PFSK-1 (cell line): ENCODE measurements at regions not wholly inside any gene's neighbourhood (a gene's known extent, or its start where the extent isn't known, plus 50 kb on each side); places are given as distances from the start of the nearest gene placed in this dataset.

Source experiments
- FOXP2 ChIP-seq: optimal IDR thresholded peaks from 2 replicates; pipeline ENCODE3; 2011; ENCODE audit warnings: borderline replicate concordance, control low read depth, inconsistent platforms; ENCODE audit not compliant: insufficient read depth; ENCODE audit errors: extremely low read length, extremely low read depth
- POLR2AphosphoS5 ChIP-seq: IDR thresholded peaks from 2 replicates; pipeline ENCODE4 v1.6.1; 2012; ENCODE audit warnings: low read depth, mild to moderate bottlenecking, control low read depth, low read length, moderate library complexity
- REST ChIP-seq, 2 experiments: IDR thresholded peaks; 2 replicates each; pipeline versions ENCODE4 v1.6.1 to v1.8.0; 2011 to 2012; ENCODE audit warnings: low read depth in 2 of 2, low read length in 2 of 2, control low read depth in 1 of 2, inconsistent platforms in 1 of 2, mild to moderate bottlenecking in 1 of 2, moderate library complexity in 1 of 2; ENCODE audit not compliant: insufficient read depth in 1 of 2
- SIN3A ChIP-seq: IDR thresholded peaks from 2 replicates; pipeline ENCODE4 v1.6.1; 2012; ENCODE audit warnings: mild to moderate bottlenecking, low read length, moderate library complexity, borderline replicate concordance; ENCODE audit not compliant: insufficient read depth
- TAF1 ChIP-seq: IDR thresholded peaks from 2 replicates; pipeline ENCODE4 v1.6.1; 2012; ENCODE audit warnings: low read length, control low read depth, borderline replicate concordance; ENCODE audit not compliant: insufficient read depth

GRCh38 chr15:53115563-53115962 lies 325.4 kb upstream of the ONECUT1 start:
- no peak for TF ChIP-seq REST (IDR thresholded peaks at IDR 0.05; ENCODE audit: insufficient read depth in 1 of 2, low read depth in 2 of 2, low read length in 2 of 2)
- no peak for TF ChIP-seq POLR2AphosphoS5
- no peak for TF ChIP-seq SIN3A
- no peak for TF ChIP-seq FOXP2
- no peak for TF ChIP-seq TAF1

GRCh38 chr15:53114960-53115359 lies 324.8 kb upstream of the ONECUT1 start:
- TF ChIP-seq REST (IDR thresholded peaks at IDR 0.05; ENCODE audit: insufficient read depth in 1 of 2, low read depth in 2 of 2, low read length in 2 of 2) (no peak), FOXP2 (no peak), SIN3A (no peak), POLR2AphosphoS5 (no peak), TAF1 (no peak)

- no peak for TF ChIP-seq REST (IDR thresholded peaks at IDR 0.05; ENCODE audit: insufficient read depth in 1 of 2, low read depth in 2 of 2, low read length in 2 of 2)
- TF ChIP-seq POLR2AphosphoS5, result no peak
- no peak for TF ChIP-seq FOXP2
- TF ChIP-seq TAF1, result no peak
- TF ChIP-seq SIN3A, result no peak
Measured at GRCh38 chr15:53110999-53111398, 320.9 kb upstream of the ONECUT1 start.

- TF ChIP-seq TAF1 (no peak), FOXP2 (no peak), REST (IDR thresholded peaks at IDR 0.05; ENCODE audit: insufficient read depth in 1 of 2, low read depth in 2 of 2, low read length in 2 of 2) (no peak), SIN3A (no peak), POLR2AphosphoS5 (no peak)
Measured at GRCh38 chr15:53108319-53108718, 318.2 kb upstream of the ONECUT1 start.

GRCh38 chr15:53107855-53108254 lies 317.7 kb upstream of the ONECUT1 start:
- TF ChIP-seq TAF1 (no peak), SIN3A (no peak), POLR2AphosphoS5 (no peak), FOXP2 (no peak), REST (IDR thresholded peaks at IDR 0.05; ENCODE audit: insufficient read depth in 1 of 2, low read depth in 2 of 2, low read length in 2 of 2) (no peak)
